ENCODE measurements at regions not wholly inside any gene's neighbourhood (a gene's known extent, or its start where the extent isn't known, plus 50 kb on each side); places are given as distances from the start of the nearest gene placed in this dataset.
A peak's percentile ranks its signal among the peaks of the same experiment; 100 is the strongest.

GRCh38 chr4:169821402-169821801 lies 63.7 kb upstream of the HPF1 start:
- no peaks in the 10 kb centered on the region for H3K9me3 ChIP-seq
- H3K36me3 ChIP-seq (ENCODE audit: low read depth), result no peaks in the 10 kb centered on the region
- TF ChIP-seq CTCF (IDR thresholded peaks at IDR 0.05), result no peak
- H3K4me3 ChIP-seq, result no peak overlapping the region
- intact Hi-C loops (cut with DNase I, micrococcal nuclease), result no loop called here
- no peaks in the 10 kb centered on the region for H3K4me1 ChIP-seq (ENCODE audit: low read depth)
- no peak for DNase-seq
- no peak for ATAC-seq

GRCh38 chr4:169818063-169818679 lies 60.4 kb upstream of the HPF1 start:
- ATAC-seq, result no peak
- intact Hi-C loops (cut with DNase I, micrococcal nuclease), result no loop called here
- H3K9me3 ChIP-seq, result no peaks in the 10 kb centered on the region
- no peak for DNase-seq
- no peaks in the 10 kb centered on the region for H3K36me3 ChIP-seq (ENCODE audit: low read depth)
- TF ChIP-seq CTCF (IDR thresholded peaks at IDR 0.05), result no peak
- H3K4me1 ChIP-seq (ENCODE audit: low read depth), result no peaks in the 10 kb centered on the region
- no peak overlapping the region for H3K4me3 ChIP-seq

GRCh38 chr4:169815606-169816005 lies 57.9 kb upstream of the HPF1 start:
- no peaks in the 10 kb centered on the region for H3K4me1 ChIP-seq (ENCODE audit: low read depth)
- no peak for ATAC-seq
- DNase-seq, result no peak
- TF ChIP-seq CTCF (IDR thresholded peaks at IDR 0.05), result no peak
- no peak overlapping the region for H3K4me3 ChIP-seq
- H3K36me3 ChIP-seq (ENCODE audit: low read depth), result no peaks in the 10 kb centered on the region
- intact Hi-C loops (cut with DNase I, micrococcal nuclease), result no loop called here
- H3K9me3 ChIP-seq, result no peaks in the 10 kb centered on the region

GRCh38 chr4:169811476-169811875 lies 53.7 kb upstream of the HPF1 start:
- H3K9me3 ChIP-seq, result no peaks in the 10 kb centered on the region
- H3K4me1 ChIP-seq (ENCODE audit: low read depth), result no peaks in the 10 kb centered on the region
- ATAC-seq, result no peak
- no peak for TF ChIP-seq CTCF (IDR thresholded peaks at IDR 0.05)
- no peak for DNase-seq
- no peak overlapping the region for H3K4me3 ChIP-seq
- no peaks in the 10 kb centered on the region for H3K36me3 ChIP-seq (ENCODE audit: low read depth)
- intact Hi-C loops (cut with DNase I, micrococcal nuclease), result loop anchor here (5.0 kb wide), 1 partner anchor 236 kb away; no protein-coding TSS in a partner anchor

- intact Hi-C loops (cut with DNase I, micrococcal nuclease), result loop anchor here (5.0 kb wide), 1 partner anchor 237 kb away; no protein-coding TSS in a partner anchor
- no peak overlapping the region for H3K4me3 ChIP-seq
- ATAC-seq, result peak; percentile 69
- no peaks in the 10 kb centered on the region for H3K36me3 ChIP-seq (ENCODE audit: low read depth)
- TF ChIP-seq CTCF (IDR thresholded peaks at IDR 0.05), result peak; percentile 63
- H3K9me3 ChIP-seq, result no peaks in the 10 kb centered on the region
- DNase-seq, result peak in 1 of 3 donors; percentile 72
- no peaks in the 10 kb centered on the region for H3K4me1 ChIP-seq (ENCODE audit: low read depth)
Observed at GRCh38 chr4:169810325-169811323, 52.9 kb upstream of the HPF1 start.

All from mucosa of descending colon (tissue), 3 donors.